Sigmoid colon (tissue), 6 donors: ENCODE measurements at regions not wholly inside any gene's neighbourhood (a gene's known extent, or its start where the extent isn't known, plus 50 kb on each side); places are given as distances from the start of the nearest gene placed in this dataset.

Source experiments
- DNase-seq: peaks from one replicate; pipeline ENCODE4 v3.0.0-alpha.2; 2019
- H3K27ac ChIP-seq, 4 donors: fragments of 200-600 bp; sonication (generic); one replicate each; pipeline ENCODE4 v1.5.1; 2016 to 2019; ENCODE audit warnings: mild to moderate bottlenecking in 1 of 4
- H3K27me3 ChIP-seq, 3 donors: fragments of 200-600 bp; sonication (generic); one replicate each; pipeline ENCODE4 v1.5.1; 2019; ENCODE audit warnings: mild to moderate bottlenecking in 1 of 3
- H3K36me3 ChIP-seq, 4 donors: fragments of 200-600 bp; sonication (generic); one replicate each; pipeline ENCODE4 v1.5.1; 2016 to 2019
- H3K4me1 ChIP-seq, 4 donors: fragments of 200-600 bp; sonication (generic); one replicate each; pipeline ENCODE4 v1.5.1; 2017 to 2019
- H3K4me3 ChIP-seq, 4 donors: fragments of 200-600 bp; sonication (generic); one replicate each; pipeline ENCODE4 v1.5.1; 2017 to 2019; ENCODE audit warnings: mild to moderate bottlenecking in 2 of 4, moderate library complexity in 1 of 4
- H3K9me3 ChIP-seq, 4 donors: fragments of 200-600 bp in 3 of 4; sonication (generic) in 3 of 4; one replicate each; pipeline versions ENCODE4 v1.5.1 to v1.6.1; 2013 to 2019
- EP300 ChIP-seq, 4 donors: sonication (generic); formaldehyde crosslinking; IDR thresholded peaks; one replicate each; pipeline ENCODE4 v1.6.1; 2017; ENCODE audit warnings: antibody characterized with exemption in 4 of 4
- POLR2A ChIP-seq, 2 donors: fragments of 450-650 bp; IDR thresholded peaks; one replicate each; pipeline ENCODE4 v1.6.1; 2016; ENCODE audit warnings: antibody characterized with exemption in 2 of 2, mild to moderate bottlenecking in 2 of 2, moderate library complexity in 2 of 2
- POLR2AphosphoS5 ChIP-seq, 4 donors: sonication (generic); formaldehyde crosslinking; IDR thresholded peaks; one replicate each; pipeline ENCODE4 v1.6.1; 2017; ENCODE audit warnings: antibody characterized with exemption in 4 of 4
- WGBS, 2 donors: extraction: QIAGEN DNeasy Blood & Tissue Kit; methylation state at CpG; one replicate each; pipeline ENCODE4 v1.1.7; 2013; 5-methylcytosine and 5-hydroxymethylcytosine counted together
- intact Hi-C: fragments of 100-400 bp; cut with DNase I; formaldehyde crosslinking; loops from one replicate; pipeline ENCODE4 v1.15.1; 2023
- TF ChIP-seq, protein P1 (sequence below), 4 experiments: fragments of 450-650 bp in 3 of 4; fragments of 200-600 bp in 1 of 4; IDR thresholded peaks; one replicate each; pipeline ENCODE4 v1.5.1; 2016 to 2019; ENCODE audit warnings: antibody characterized with exemption in 4 of 4, mild to moderate bottlenecking in 3 of 4, moderate library complexity in 2 of 4
- donor health status: healthy with polysubstance abuse.
- donor health status: healthy.

DNA sequence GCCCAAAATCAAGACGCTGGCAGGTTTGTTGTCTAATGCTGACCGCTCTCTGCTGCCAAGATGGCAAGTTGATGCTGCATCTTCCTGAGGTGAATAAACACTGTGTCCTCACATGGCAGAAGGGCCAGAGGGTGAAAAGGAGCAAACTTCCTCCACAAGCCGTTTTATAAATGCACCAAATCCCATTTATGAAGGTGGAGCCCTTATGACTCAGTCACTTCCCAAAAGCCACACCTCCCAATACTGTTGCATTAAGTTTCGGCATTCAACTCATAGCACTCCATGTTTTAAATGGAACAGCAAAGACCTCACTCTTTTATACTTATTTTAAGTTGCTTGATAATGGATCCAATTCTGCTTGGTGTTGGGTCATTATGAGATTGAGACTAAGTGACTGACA lies 316.6 kb downstream of the RFPL4B start:
- no peaks in the 10 kb centered on the region for H3K9me3 ChIP-seq
- TF ChIP-seq POLR2A (IDR thresholded peaks at IDR 0.05): no peak
- no peak for TF ChIP-seq EP300 (IDR thresholded peaks at IDR 0.05)
- no peak for TF ChIP-seq POLR2AphosphoS5 (IDR thresholded peaks at IDR 0.05)
- TF ChIP-seq, protein P1, sequence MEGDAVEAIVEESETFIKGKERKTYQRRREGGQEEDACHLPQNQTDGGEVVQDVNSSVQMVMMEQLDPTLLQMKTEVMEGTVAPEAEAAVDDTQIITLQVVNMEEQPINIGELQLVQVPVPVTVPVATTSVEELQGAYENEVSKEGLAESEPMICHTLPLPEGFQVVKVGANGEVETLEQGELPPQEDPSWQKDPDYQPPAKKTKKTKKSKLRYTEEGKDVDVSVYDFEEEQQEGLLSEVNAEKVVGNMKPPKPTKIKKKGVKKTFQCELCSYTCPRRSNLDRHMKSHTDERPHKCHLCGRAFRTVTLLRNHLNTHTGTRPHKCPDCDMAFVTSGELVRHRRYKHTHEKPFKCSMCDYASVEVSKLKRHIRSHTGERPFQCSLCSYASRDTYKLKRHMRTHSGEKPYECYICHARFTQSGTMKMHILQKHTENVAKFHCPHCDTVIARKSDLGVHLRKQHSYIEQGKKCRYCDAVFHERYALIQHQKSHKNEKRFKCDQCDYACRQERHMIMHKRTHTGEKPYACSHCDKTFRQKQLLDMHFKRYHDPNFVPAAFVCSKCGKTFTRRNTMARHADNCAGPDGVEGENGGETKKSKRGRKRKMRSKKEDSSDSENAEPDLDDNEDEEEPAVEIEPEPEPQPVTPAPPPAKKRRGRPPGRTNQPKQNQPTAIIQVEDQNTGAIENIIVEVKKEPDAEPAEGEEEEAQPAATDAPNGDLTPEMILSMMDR (IDR thresholded peaks at IDR 0.05): no peak
- H3K27me3 ChIP-seq: no peaks in the 10 kb centered on the region
- no peaks in the 10 kb centered on the region for H3K36me3 ChIP-seq
- intact Hi-C loops: no loop called here
- WGBS, 2 donors: 74 to 77% methylated on average over 4 of the region's 4 CpGs
- H3K27ac ChIP-seq: no peak overlapping the region
- no peak for DNase-seq
- H3K4me1 ChIP-seq: no peaks in the 10 kb centered on the region
- H3K4me3 ChIP-seq: no peak overlapping the region

GRCh38 chr6:112665114-112665513 lies 318.0 kb downstream of the RFPL4B start:
- 59 to 71% methylated on average over 2 of the region's 2 CpGs for whole genome bisulfite sequencing, 2 donors
- Histone ChIP-seq H3K27me3 (no peaks in the 10 kb centered on the region), H3K27ac (no peak overlapping the region), H3K4me3 (no peak overlapping the region), H3K4me1 (no peaks in the 10 kb centered on the region), H3K36me3 (no peaks in the 10 kb centered on the region), H3K9me3 (no peaks in the 10 kb centered on the region)
- intact Hi-C loops: no loop called here
- TF ChIP-seq, protein P1 (IDR thresholded peaks at IDR 0.05): no peak
- no peak for TF ChIP-seq POLR2A (IDR thresholded peaks at IDR 0.05)
- TF ChIP-seq POLR2AphosphoS5 (IDR thresholded peaks at IDR 0.05): no peak
- TF ChIP-seq EP300 (IDR thresholded peaks at IDR 0.05): no peak
- no peak for DNase-seq

DNA sequence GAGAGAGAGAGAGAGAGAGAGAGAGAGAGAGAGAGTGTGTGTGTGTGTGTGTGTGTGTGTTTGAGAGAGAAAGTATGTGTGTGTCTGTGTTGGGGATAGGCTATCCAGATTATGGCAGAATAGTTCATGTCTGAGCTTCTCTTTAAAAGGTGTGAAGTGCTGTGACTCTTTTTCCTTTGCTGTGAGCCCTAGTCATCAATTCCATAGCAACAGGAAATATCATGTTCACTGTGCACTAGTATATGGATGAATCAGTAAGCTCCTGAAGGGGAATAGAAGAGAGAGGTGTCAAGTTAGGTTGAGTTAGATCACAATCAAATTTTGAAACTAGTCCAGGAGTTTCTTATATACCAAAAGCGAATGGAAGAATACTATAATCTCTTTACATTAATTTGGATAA lies 318.7 kb downstream of the RFPL4B start:
- DNase-seq: no peak
- Histone ChIP-seq H3K4me3 (no peak overlapping the region), H3K36me3 (no peaks in the 10 kb centered on the region), H3K4me1 (no peaks in the 10 kb centered on the region), H3K27me3 (no peaks in the 10 kb centered on the region), H3K27ac (no peak overlapping the region), H3K9me3 (no peaks in the 10 kb centered on the region)
- intact Hi-C loops: no loop called here
- TF ChIP-seq EP300 (IDR thresholded peaks at IDR 0.05): no peak
- TF ChIP-seq POLR2A (IDR thresholded peaks at IDR 0.05): no peak
- no peak for TF ChIP-seq POLR2AphosphoS5 (IDR thresholded peaks at IDR 0.05)
- TF ChIP-seq, protein P1 (IDR thresholded peaks at IDR 0.05): no peak
- 86 to 87% methylated on average over 1 of the region's 1 CpG for WGBS, 2 donors

- DNase-seq: no peak
- intact Hi-C loops: no loop called here
- Histone ChIP-seq H3K9me3 (no peaks in the 10 kb centered on the region), H3K27me3 (no peaks in the 10 kb centered on the region), H3K36me3 (no peaks in the 10 kb centered on the region), H3K4me3 (no peak overlapping the region), H3K27ac (no peak overlapping the region), H3K4me1 (no peaks in the 10 kb centered on the region)
- TF ChIP-seq EP300 (IDR thresholded peaks at IDR 0.05): no peak
Observed at GRCh38 chr6:112667427-112667826, 320.3 kb downstream of the RFPL4B start.

DNA sequence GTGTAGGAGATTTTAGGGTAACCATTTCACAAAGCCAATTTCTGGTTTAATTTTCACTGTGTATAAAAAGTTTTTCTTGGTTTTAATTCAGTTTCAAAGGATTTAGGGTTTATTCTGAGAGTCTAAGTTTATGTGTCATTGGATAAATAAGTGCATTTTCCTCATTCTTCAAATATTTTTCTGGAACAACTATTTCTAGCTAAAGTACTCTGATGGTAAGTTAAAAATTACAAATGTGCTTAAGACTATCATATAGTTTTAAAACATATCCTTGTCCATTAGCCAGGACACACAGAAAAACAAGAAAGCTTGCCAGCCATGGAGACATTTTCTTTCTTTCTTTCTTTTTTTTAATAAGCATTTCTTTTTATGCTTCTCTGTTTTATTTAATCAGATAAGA lies 333.0 kb downstream of the RFPL4B start:
- Histone ChIP-seq H3K36me3 (no peaks in the 10 kb centered on the region), H3K9me3 (no peaks in the 10 kb centered on the region), H3K4me3 (no peak overlapping the region), H3K27ac (no peak overlapping the region), H3K27me3 (no peaks in the 10 kb centered on the region), H3K4me1 (no peaks in the 10 kb centered on the region)
- no peak for DNase-seq
- intact Hi-C loops: no loop called here
- TF ChIP-seq POLR2A (IDR thresholded peaks at IDR 0.05) (no peak), EP300 (IDR thresholded peaks at IDR 0.05) (no peak), POLR2AphosphoS5 (IDR thresholded peaks at IDR 0.05) (no peak)
- TF ChIP-seq, protein P1 (IDR thresholded peaks at IDR 0.05): no peak
